Fibroblast of pulmonary artery (primary cell): ENCODE measurements at regions not wholly inside any gene's neighbourhood (a gene's known extent, or its start where the extent isn't known, plus 50 kb on each side); places are given as distances from the start of the nearest gene placed in this dataset.
"Not testable (repeated sequence)": the region's sequence is repeated elsewhere in the genome, so short reads cannot be mapped to it uniquely, and the experiment has no call there.

Experiments
- DNase-seq: peaks from one replicate; pipeline ENCODE4 v3.0.0-alpha.2; 2010; ENCODE audit warnings: low read depth
- H3K4me3 ChIP-seq: replicated peaks from 2 replicates; pipeline ENCODE4 v1.5.1; 2011; ENCODE audit warnings: low read depth, mild to moderate bottlenecking, control low read depth, low read length, moderate library complexity
- CTCF ChIP-seq: IDR thresholded peaks from 2 replicates; pipeline ENCODE4 v1.5.1; 2011; ENCODE audit warnings: mild to moderate bottlenecking, control low read depth, low read length, inconsistent platforms; ENCODE audit errors: missing control alignments

DNA sequence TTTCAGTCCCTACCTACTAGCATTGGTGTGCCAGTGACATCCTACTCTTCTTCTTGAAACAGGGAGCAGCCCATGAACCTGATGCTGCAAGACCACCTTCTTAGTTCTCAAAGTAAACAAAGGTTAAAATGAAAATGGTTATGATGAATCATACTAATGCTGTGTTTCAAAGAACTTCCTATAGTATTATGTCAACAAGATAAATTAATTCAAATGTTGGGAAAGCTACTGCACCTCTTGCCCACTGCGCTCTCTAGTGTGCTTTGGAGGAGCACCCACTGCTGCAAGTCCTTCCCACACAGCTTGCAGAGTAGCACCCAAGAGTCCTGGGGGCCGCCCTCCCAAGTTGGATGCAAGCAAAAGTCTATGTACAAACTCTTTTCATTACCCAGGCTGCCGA lies 81.1 kb downstream of the CD200R1L start:
- no peak for TF ChIP-seq CTCF
- no peak for DNase-seq
- H3K4me3 ChIP-seq = no peak overlapping the region

DNA sequence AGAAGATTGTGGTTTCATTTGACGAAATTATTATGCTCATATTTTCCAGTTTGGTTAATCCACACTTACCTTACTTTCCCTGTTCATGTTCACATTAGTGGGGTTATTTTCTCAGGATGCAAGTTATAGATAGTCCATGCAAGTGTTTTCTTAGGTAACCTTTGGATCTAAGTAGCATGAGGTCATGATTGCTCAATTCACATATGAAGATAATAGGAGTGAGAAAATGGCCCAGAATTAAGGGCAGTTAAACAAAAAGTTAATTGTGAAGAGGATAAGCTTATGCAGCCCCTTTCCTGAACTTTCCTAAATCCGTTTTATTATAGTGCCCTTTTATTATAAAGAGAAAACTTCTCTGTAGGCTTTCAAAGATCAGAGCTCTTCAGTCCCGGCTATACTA lies 83.4 kb downstream of the CD200R1L start:
- TF ChIP-seq CTCF = no peak
- H3K4me3 ChIP-seq = no peak overlapping the region
- DNase-seq = no peak

DNA sequence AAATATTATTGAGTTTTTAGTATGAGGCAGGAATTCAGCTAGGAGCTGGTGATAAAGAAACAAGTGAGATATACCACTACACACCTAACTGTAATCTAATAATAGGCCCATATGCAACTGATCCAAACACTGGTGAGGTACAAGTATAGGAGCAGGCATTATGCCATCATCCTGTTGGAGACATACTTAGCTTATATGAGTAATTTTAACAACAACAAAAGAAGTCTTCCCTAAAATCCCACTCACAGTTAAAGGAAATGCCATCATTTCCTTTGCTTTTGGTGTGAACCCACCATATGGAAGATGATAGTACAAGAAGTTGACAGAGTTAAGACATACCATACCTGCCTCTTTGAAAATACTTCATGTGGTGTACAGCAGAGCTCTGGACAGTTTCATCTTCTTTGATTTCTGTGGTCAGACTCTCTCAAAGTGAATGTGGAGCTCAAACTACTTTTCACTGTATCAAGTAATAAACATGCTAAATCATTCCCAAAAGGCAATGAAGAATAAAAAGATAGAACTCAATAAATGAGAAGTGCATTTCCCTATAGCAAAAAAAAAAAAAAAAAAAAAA lies 85.5 kb downstream of the CD200R1L start:
- no peak for TF ChIP-seq CTCF
- no peak overlapping the region for H3K4me3 ChIP-seq
- DNase-seq = peak; percentile 70

- H3K4me3 ChIP-seq = no peak overlapping the region
- DNase-seq = no peak
- no peak for TF ChIP-seq CTCF
Measured at GRCh38 chr3:112759681-112760080, 87.0 kb downstream of the CD200R1L start.

DNA sequence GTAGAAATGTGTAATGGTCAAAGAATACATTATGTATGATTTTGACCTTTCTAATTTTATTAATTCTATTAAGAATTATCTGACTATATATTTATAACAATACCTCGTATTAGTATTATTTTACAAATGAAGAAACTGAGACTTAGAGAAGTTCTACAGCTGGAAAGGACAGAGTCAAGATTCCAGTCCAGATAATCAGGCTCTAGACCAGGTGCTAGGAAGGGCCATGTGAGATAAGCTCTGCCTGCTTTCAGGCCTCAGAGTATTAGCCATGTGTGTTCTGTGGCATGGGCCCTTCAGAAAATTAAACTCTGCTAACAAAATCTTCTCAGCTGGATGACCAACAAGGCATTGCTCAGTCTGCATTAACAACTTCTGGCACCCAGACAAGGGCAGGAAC lies 87.5 kb downstream of the CD200R1L start:
- no peak overlapping the region for H3K4me3 ChIP-seq
- DNase-seq = no peak
- TF ChIP-seq CTCF = no peak

DNA sequence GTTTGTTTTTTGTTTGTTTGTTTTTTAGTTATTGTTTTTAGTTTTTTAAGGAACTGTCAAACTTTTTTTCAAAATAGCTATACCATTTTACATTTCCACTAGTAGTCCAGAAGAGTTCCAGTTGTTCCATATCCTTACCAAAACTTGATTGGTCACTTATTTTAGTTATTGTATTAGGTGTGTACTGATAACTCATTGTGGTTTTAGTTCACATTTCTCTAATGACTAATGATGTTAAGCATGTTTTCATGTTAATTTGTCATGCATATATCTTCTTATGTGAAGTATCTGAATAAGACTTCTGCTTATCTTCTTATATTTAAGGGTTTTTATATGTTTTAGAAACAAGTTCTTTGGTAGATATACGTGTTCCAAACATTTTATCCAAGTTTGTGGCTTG lies 89.5 kb downstream of the CD200R1L start:
- no peak for TF ChIP-seq CTCF
- DNase-seq = no peak

GRCh38 chr3:112755845-112756613 lies 90.6 kb downstream of the CD200R1L start:
- no peak for DNase-seq
- no peak overlapping the region for H3K4me3 ChIP-seq
- TF ChIP-seq CTCF = no peak

More for the DNA sequence above, 89.5 kb downstream of the CD200R1L start:
- no peak overlapping the region for H3K4me3 ChIP-seq

DNA sequence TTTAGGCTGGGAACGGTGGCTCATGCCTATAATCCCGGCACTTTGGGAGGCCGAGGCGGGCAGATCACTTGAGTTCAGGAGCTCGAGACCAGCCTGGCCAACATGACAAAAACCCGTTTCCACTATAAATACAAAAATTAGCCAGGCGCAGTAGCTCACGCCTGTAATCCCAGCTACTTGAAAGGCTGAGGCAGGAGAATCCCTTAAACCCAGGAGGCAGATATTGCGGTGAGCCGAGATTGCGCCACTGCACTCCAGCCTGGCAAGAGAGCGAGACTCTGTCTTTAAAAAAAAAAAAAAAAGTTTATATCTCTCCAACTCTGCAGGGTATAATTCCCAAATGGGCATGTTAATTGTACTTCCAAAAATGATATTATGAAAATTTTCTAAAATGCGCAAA lies 91.6 kb downstream of the CD200R1L start:
- not testable (repeated sequence) for DNase-seq, H3K4me3 ChIP-seq
